ENCODE measurements at regions not wholly inside any gene's neighbourhood (a gene's known extent, or its start where the extent isn't known, plus 50 kb on each side); places are given as distances from the start of the nearest gene placed in this dataset.

DNA sequence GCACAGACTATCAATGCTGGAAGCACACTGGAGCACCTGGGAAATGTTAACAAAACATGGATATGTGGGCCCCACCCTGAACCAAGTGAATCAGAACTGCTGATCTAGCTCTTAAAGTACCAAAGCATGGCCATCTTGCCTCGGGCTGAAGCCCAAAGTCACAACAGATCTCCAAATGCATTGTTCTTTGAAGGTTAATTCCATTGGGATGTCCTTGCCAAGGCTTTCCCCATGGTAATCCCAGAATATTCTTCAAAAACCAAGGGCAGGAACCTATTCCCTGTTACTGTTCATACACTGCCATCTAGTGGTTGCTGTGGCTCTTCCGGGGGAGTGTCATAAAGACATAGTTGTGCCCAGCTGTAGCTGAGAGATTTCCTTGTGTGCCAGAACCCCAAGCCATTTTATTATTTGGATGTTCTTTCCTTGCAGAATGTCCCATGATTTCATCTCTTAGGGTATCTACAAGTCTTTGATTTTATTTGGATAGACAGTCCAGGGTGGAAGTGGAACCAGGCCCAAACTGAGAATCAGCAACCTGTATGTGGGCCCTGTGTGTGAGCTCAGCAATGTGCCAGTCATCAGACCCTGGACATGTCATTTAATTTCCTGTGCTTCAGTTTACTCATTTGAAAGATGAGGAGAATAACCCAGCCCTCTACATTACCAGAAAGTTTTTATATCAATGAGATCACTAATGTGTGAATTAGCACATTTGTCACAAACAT is 290.0 kb downstream of the ACTL7B start:
- Histone ChIP-seq H3K4me3 (no peak overlapping the region), H3K27me3 (no peaks in the 10 kb centered on the region), H3K4me1 (peaks cover 0 to 6% (median 5%) of the 10 kb centered on the region in 4 donors), H3K27ac (replicated peaks in 1 of 4) (no peak overlapping the region), H3K36me3 (no peaks in the 10 kb centered on the region), H3K9me3 (no peaks in the 10 kb centered on the region)
- WGBS: 0% methylated on average over 2 of the region's 2 CpGs
- no peak for DNase-seq (ENCODE audit: extremely low spot score)
- TF ChIP-seq POLR2A (IDR thresholded peaks at IDR 0.05; ENCODE audit: low read depth) (no peak), POLR2AphosphoS5 (IDR thresholded peaks at IDR 0.05) (peak; percentile 26 to 52), EP300 (IDR thresholded peaks at IDR 0.05) (no peak)
- TF ChIP-seq, protein P1, sequence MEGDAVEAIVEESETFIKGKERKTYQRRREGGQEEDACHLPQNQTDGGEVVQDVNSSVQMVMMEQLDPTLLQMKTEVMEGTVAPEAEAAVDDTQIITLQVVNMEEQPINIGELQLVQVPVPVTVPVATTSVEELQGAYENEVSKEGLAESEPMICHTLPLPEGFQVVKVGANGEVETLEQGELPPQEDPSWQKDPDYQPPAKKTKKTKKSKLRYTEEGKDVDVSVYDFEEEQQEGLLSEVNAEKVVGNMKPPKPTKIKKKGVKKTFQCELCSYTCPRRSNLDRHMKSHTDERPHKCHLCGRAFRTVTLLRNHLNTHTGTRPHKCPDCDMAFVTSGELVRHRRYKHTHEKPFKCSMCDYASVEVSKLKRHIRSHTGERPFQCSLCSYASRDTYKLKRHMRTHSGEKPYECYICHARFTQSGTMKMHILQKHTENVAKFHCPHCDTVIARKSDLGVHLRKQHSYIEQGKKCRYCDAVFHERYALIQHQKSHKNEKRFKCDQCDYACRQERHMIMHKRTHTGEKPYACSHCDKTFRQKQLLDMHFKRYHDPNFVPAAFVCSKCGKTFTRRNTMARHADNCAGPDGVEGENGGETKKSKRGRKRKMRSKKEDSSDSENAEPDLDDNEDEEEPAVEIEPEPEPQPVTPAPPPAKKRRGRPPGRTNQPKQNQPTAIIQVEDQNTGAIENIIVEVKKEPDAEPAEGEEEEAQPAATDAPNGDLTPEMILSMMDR (IDR thresholded peaks at IDR 0.05): peak; percentile 77 to 85 (median 83)
- intact Hi-C loops (cut with DNase I): loop anchor here (1.0 to 10.0 kb wide), 4 partner anchors 121 to 1101 kb away; no protein-coding TSS in a partner anchor

DNA sequence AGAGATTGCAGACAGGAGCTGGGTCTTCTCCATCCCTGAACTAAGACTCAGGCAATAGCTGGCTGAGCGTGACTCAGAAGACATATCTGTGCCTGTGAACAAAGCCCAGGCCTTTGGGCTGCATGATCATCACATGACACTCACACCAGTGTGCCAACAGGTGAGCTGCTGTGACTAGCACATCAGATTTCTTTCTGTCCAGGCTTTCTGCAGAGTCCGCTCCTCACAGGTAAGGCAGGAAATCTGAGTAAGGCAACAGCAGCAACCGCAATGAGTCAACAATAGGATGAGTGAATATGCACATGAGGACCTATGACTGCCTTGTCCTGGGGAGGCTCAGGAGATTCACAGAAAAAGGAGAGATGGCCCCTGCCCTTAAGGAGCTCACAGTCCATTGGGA is 293.6 kb downstream of the ACTL7B start:
- Histone ChIP-seq H3K36me3 (no peaks in the 10 kb centered on the region), H3K27ac (replicated peaks in 1 of 4) (no peak overlapping the region), H3K4me1 (peaks cover 0 to 6% (median 5%) of the 10 kb centered on the region in 4 donors), H3K4me3 (no peak overlapping the region), H3K27me3 (no peaks in the 10 kb centered on the region), H3K9me3 (no peaks in the 10 kb centered on the region)
- TF ChIP-seq, protein P1 (IDR thresholded peaks at IDR 0.05): no peak
- no peak for TF ChIP-seq EP300 (IDR thresholded peaks at IDR 0.05)
- no peak for TF ChIP-seq POLR2A (IDR thresholded peaks at IDR 0.05; ENCODE audit: low read depth)
- TF ChIP-seq POLR2AphosphoS5 (IDR thresholded peaks at IDR 0.05): no peak
- WGBS: 100% methylated on average over 3 of the region's 3 CpGs
- intact Hi-C loops (cut with DNase I): loop anchor here (10.0 kb wide), 2 partner anchors 117 to 147 kb away; no protein-coding TSS in a partner anchor
- peak; percentile 85 for DNase-seq (ENCODE audit: extremely low spot score)

DNA sequence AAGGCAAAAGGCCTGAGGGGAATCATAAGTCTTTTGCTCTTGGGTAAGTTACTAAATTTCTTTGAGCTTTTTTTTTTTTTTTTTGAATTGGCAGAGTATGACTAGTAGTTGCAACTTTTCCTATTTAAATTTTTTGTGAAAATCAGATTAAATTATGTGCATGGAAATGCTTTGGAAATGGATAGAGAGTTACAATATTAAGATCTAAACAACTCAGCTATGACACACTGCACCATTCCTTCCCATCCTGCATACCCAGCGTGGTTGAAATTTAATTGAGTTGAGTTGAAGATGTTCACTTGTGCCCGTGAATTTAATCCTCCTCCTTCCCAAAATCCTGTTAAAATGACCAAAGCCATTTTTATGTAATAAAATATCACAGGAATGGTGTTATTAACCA is 296.4 kb downstream of the ACTL7B start:
- intact Hi-C loops (cut with DNase I): no loop called here
- H3K4me3 ChIP-seq: no peak overlapping the region
- H3K27me3 ChIP-seq: no peaks in the 10 kb centered on the region
- H3K36me3 ChIP-seq: no peaks in the 10 kb centered on the region
- no peak for TF ChIP-seq EP300 (IDR thresholded peaks at IDR 0.05)
- no peak for TF ChIP-seq POLR2A (IDR thresholded peaks at IDR 0.05; ENCODE audit: low read depth)
- TF ChIP-seq, protein P1 (IDR thresholded peaks at IDR 0.05): no peak
- no peaks in the 10 kb centered on the region for H3K9me3 ChIP-seq
- WGBS: 77% methylated on average over 2 of the region's 2 CpGs
- DNase-seq (ENCODE audit: extremely low spot score): no peak
- no peak overlapping the region for H3K27ac ChIP-seq (replicated peaks in 1 of 4)
- H3K4me1 ChIP-seq: no peaks in the 10 kb centered on the region

DNA sequence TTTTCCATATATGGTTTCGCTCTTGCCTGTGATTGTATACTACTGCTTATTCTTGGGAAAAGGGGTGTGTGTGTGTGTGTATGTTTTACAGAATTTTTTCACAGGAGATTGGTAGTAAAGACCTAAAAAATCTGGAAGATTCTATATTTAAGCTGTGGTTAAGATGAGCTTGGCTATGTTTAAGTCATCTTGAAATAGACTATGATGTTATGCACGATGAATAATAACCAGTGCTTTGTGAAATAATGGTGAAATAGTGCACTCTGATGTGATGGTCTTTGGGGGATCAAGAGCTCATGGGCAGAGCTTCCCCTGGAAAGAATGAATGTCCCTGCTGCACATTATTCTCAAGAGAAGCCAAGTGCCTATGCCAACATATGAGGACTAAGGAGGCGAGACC is 301.0 kb downstream of the ACTL7B start:
- H3K4me1 ChIP-seq: no peaks in the 10 kb centered on the region
- no peak for DNase-seq (ENCODE audit: extremely low spot score)
- TF ChIP-seq, protein P1 (IDR thresholded peaks at IDR 0.05): no peak
- TF ChIP-seq EP300 (IDR thresholded peaks at IDR 0.05) (no peak), POLR2AphosphoS5 (IDR thresholded peaks at IDR 0.05) (no peak), POLR2A (IDR thresholded peaks at IDR 0.05; ENCODE audit: low read depth) (no peak)
- no peak overlapping the region for H3K4me3 ChIP-seq
- no peaks in the 10 kb centered on the region for H3K9me3 ChIP-seq
- H3K36me3 ChIP-seq: no peaks in the 10 kb centered on the region
- no peaks in the 10 kb centered on the region for H3K27me3 ChIP-seq
- WGBS: 93% methylated on average over 3 of the region's 3 CpGs
- no peak overlapping the region for H3K27ac ChIP-seq (replicated peaks in 1 of 4)
- intact Hi-C loops (cut with DNase I): no loop called here
